RPMI8226 (cell line): ENCODE measurements at regions not wholly inside any gene's neighbourhood (a gene's known extent, or its start where the extent isn't known, plus 50 kb on each side); places are given as distances from the start of the nearest gene placed in this dataset.
A peak's percentile ranks its signal among the peaks of the same experiment; 100 is the strongest.
"Not testable (repeated sequence)": the region's sequence is repeated elsewhere in the genome, so short reads cannot be mapped to it uniquely, and the experiment has no call there.

Source experiments
- DNase-seq: peaks from one replicate; pipeline ENCODE4 v3.0.0-alpha.2; 2015

- no peak for DNase-seq
Observed at GRCh38 chr6:19159561-19159960, 677.6 kb upstream of the ID4 start.

GRCh38 chr6:19160081-19160730 lies 677.0 kb upstream of the ID4 start:
- DNase-seq = no peak

- DNase-seq = no peak
Observed at GRCh38 chr6:19167251-19167650, 669.9 kb upstream of the ID4 start.

- DNase-seq = no peak
Observed at GRCh38 chr6:19169366-19169765, 667.8 kb upstream of the ID4 start.

GRCh38 chr6:19175023-19175422 lies 662.1 kb upstream of the ID4 start:
- DNase-seq = no peak

GRCh38 chr6:19180348-19181072 lies 656.7 kb upstream of the ID4 start:
- DNase-seq = no peak

GRCh38 chr6:19181211-19181610 lies 656.0 kb upstream of the ID4 start:
- no peak for DNase-seq

- no peak for DNase-seq
Observed at GRCh38 chr6:19193624-19194023, 643.5 kb upstream of the ID4 start.

- no peak for DNase-seq
Observed at GRCh38 chr6:19204445-19204844, 632.7 kb upstream of the ID4 start.

GRCh38 chr6:19205076-19205475 lies 632.1 kb upstream of the ID4 start:
- no peak for DNase-seq

GRCh38 chr6:19209202-19209601 lies 628.0 kb upstream of the ID4 start:
- DNase-seq = no peak

- DNase-seq = peak; percentile 64
Observed at GRCh38 chr6:19210849-19211590, 626.1 kb upstream of the ID4 start.

GRCh38 chr6:19214231-19214630 lies 622.9 kb upstream of the ID4 start:
- DNase-seq = no peak

- DNase-seq = no peak
Observed at GRCh38 chr6:19219931-19220330, 617.2 kb upstream of the ID4 start.

- no peak for DNase-seq
Observed at GRCh38 chr6:19231878-19232561, 605.1 kb upstream of the ID4 start.

- DNase-seq = no peak
Observed at GRCh38 chr6:19245656-19246055, 591.5 kb upstream of the ID4 start.

- not testable (repeated sequence) for DNase-seq
Observed at GRCh38 chr6:19247181-19247580, 590.0 kb upstream of the ID4 start.

- not testable (repeated sequence) for DNase-seq
Observed at GRCh38 chr6:19256123-19256522, 581.0 kb upstream of the ID4 start.

- no peak for DNase-seq
Observed at GRCh38 chr6:19261642-19262041, 575.5 kb upstream of the ID4 start.

- DNase-seq = no peak
Observed at GRCh38 chr6:19268117-19268516, 569.1 kb upstream of the ID4 start.

GRCh38 chr6:19268718-19269117 lies 568.5 kb upstream of the ID4 start:
- no peak for DNase-seq

GRCh38 chr6:19269341-19269898 lies 567.8 kb upstream of the ID4 start:
- DNase-seq = no peak

GRCh38 chr6:19270616-19271015 lies 566.6 kb upstream of the ID4 start:
- DNase-seq = no peak
